ENCODE measurements at regions not wholly inside any gene's neighbourhood (a gene's known extent, or its start where the extent isn't known, plus 50 kb on each side); places are given as distances from the start of the nearest gene placed in this dataset.

GRCh38 chr5:61273279-61273975 lies 58.6 kb upstream of the ZSWIM6 start:
- TF ChIP-seq CTCF (IDR thresholded peaks at IDR 0.05) (no peak), POLR2A (IDR thresholded peaks at IDR 0.05) (no peak)
